ENCODE measurements at regions not wholly inside any gene's neighbourhood (a gene's known extent, or its start where the extent isn't known, plus 50 kb on each side); places are given as distances from the start of the nearest gene placed in this dataset.
"Not testable (repeated sequence)": the region's sequence is repeated elsewhere in the genome, so short reads cannot be mapped to it uniquely, and the experiment has no call there.

DNA sequence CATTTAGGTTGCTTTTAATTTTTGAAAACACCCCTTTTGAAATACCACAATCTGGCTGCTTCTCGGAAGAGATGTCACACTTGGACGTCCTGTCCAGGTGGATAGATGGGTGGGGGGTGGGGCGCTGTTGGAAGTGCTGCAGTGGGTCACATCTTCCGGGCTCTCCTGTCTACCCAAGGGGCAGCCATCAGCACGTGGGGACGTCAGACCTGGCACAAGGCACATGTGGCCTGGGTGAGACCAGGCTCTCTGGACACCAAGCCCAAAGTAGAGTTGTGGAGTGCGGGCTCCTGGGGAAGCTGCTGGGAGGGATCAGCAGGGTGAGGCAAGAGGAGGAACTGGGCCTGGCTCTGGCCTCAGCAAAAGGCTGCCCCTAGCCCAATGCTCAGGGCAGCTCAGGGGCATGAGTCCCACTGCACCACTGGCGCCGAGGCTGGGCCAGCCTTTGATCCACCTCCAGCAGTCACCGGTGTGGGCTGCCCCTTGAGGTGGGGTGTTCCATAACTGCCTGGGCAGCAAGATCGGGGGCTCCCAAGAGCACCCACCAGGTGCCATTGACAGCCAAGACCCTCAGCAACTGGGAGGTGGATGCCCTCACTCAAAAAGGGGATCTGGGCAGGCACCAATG is 68.6 kb upstream of the CCND1 start:
- no peak for DNase-seq (ENCODE audit: low read depth in 2 of 2)

DNA sequence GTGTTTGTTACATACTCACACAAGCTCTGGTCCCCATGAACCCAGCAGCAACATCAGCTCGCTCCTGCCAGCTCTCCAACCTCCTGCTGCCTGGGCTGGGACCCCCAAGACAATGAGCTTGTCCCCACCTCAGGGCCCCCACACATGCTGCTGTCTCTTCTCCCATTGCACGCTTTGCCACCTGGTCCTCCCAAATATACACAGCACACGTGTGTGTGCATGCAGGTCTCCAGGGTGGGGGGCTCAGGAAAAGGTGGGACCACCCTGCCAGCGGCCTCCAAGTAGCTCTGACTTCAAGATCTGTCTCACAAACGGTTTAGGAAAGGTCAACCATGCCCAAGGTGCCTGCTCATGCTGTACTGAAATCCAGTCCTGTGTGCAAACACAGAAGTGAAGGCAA is 68.1 kb upstream of the CCND1 start:
- DNase-seq (ENCODE audit: low read depth in 2 of 2) = no peak

DNA sequence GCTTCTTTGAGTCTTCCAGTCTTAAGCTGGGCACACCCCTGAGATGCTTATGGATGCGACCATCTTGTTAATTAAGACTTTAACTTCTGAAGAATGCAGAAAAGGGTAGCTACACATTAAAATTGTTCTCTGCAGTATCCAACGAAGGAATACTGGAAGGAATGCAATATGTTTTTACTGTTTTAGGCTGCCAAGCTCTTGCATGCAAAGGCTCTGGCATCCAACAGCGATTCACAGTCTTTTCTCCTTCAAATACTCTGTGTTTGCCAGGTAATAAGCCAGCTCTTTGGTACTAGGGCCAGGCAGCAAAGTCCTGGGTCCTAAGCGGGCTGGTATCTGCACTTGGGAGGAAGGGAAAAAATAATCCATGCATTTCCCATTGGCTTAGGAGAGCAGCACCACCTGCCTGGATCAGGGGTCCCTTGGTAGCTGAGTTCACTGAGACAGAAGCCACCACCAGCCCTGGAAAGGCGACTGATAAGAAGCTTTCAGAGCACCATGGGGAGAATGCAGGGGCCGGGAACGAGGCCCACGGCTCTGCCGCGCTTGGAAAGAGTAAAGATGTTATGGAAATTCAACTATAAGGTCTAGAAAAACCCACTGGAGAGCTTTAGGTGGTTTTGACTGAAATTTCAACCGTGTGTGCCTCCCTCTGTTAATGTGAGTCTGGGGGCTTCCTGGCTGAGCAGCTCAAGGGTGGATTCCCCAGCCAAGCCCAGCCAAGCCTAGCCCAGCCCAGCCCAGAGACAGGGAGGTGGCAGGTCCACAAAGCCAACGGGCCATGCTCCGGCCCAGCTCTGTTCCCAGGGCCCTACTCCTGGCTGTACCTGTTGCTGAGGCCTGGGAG is 67.0 kb upstream of the CCND1 start:
- DNase-seq (ENCODE audit: low read depth in 2 of 2) = no peak

DNA sequence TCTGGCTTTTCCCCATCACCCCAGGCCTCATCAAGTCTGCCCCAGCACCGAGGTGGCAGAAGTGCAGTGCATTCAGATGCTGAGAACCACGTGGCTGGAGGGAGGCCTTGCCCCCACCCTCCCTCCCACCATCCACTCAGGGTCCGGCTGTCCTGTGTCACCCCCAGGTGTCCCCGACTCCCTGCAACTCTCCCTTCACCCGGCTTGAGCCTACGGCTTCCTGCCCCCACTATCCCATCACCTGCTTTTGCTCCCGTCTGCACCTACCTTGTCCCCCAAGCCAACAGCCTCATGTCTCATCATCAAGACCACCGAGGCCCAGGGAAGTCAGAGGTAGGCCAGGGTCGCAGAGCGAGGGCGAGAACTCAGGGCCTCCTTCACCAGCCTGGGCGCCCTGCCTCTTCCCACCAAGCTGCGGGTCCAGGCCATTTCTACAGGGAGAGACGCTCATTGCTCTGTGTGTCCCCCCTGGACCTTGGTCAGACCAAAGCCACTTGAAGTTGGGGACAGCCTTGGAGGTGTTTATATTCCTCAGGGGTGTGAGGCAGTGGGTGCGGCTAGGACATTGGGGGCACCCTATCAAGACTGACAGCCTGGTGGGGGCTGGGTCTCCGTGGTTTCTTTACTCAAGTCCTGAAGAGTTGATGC is 66.2 kb upstream of the CCND1 start:
- DNase-seq (ENCODE audit: low read depth in 2 of 2) = no peak

DNA sequence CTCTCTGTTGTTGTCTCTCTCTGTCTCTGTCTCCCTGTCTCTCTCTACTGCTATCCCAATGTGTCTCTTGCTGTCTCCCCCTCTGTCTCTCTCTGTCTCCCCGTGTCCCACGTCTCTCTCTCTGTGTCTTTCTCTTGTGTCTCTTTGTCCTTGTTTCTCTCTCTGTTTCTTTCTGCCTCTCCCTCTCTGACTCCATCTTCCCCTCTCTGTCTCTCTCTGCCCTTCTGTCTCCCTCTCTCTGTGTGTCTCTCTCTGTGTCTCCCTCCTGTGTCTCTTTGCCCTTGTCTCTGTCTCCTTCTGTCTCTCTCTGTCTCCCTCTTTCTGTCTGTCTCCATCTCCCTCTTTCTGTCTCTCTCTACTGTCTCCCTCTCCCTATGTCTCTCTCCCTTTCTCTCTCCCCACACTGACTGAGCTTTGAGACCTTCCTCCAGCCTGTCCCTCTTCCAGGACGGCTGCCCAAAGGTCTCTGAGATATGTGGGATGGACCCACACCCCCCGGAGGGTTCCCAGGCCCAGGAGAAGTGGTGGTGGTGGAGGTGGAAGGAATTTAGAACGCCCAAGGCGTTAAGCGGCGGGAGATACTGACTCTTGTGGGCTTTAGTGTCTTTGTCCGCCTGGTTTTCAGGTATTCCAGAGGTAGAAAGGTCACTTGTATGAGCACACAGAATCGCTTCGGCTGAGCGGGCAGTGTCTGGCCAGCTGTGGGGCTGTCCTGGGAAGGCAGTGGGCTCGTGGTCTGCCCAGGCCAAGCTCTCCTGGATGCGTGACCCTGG is 65.5 kb upstream of the CCND1 start:
- no peak for DNase-seq (ENCODE audit: low read depth in 2 of 2)

DNA sequence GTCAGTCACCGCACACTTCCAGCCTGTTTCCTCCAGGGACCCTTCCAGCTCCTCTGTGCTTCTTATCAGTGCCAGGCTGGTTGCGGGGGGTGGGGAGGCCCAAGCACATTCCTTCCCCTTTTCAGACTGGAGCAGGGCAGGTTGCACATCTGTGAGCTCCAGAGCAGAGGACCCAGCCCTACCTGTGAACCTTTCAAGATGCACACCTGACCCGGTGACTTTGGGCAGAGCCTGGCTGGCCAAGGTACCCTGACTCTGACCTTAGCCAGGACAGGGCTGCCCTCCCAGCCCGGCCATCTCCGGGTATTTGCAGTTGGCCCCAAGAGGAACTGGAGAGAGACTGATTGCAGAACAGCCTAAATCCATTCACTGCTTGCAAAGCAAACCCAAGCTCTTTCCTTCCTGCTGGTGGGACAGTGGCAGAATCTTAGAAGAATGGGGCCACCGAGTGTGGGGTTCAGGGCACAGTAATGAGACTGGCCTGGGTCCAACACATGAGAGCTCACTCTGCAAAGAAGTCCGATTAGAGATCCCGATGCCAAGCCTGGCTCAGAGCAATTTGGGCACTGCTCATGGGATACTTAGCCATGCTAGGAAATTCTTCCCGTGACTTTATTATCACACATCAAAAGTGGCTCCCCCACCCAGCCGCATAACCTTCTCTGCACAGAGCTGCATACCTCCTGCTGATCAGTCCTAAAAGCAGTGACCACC is 64.7 kb upstream of the CCND1 start:
- DNase-seq (ENCODE audit: low read depth in 2 of 2) = no peak

DNA sequence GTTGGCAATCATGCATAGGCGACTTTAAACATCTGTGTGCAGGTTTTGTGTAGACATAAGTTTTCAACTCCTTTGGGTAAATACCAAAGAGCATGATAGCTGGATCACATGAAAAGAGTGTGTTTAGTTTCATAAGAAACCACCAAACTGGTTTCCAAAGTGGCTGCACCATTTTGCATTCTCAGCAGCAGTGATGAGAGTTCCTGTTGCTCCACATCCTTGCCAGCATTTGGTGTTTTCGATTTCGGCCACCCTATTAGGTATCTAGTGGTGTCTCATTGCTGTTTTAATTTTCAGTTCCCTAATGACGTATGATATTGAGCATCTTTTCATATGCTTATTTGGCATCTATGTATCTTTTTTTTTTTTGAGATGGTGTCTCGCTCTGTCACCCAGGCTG is 62.8 kb upstream of the CCND1 start:
- DNase-seq (ENCODE audit: low read depth in 2 of 2) = no peak

DNA sequence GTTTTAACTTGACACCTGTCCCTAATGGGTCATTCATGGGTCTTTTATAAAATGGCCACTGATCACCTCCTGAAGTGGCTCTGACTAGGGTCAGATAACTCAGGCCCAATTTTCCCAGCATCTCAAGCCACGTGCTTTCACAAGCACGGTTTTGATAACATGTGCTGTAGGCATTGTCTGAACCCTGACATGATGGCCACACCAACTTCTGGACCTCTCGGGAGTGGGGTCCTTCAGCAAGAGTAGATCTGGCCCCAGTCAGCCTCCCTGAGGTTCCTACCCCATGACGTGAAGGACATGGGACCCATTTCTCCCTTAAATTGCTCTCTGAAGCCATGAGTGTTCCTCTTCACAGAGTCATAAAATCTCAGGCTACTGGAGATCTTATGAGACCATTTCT is 60.4 kb upstream of the CCND1 start:
- DNase-seq (ENCODE audit: low read depth in 2 of 2) = no peak

DNA sequence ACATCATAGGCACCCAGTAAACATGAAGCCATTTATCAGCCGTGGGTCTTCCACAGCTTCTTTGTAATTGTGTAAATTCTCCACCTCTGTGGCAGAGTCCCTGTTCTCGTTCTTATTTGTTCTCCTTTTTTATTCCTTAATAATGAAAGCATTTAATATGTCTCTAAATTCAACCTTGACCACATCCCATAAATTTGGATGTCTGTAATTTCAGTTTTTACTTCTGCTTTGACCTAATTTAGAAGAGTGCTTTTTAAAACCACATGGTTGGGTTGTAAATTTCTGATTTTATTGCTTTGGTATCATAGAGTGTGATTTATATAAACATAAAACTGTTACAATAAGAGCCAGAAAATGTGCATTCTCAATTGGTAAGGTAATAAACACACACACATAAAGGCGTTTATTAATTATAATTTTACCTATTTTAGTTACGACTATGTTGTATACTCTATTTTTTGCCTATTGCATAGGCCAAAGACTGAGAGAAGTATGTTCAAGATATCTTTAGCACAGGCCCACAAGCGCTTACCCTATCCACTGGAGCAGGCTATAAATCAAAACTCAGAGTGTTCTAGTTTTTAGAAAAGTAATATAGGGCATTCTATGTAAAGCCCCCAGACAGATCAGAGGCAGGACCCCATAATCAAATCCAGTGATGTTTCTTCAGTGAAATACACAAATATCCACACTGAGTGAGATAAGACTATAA is 58.0 kb upstream of the CCND1 start:
- DNase-seq (ENCODE audit: low read depth in 2 of 2) = no peak

DNA sequence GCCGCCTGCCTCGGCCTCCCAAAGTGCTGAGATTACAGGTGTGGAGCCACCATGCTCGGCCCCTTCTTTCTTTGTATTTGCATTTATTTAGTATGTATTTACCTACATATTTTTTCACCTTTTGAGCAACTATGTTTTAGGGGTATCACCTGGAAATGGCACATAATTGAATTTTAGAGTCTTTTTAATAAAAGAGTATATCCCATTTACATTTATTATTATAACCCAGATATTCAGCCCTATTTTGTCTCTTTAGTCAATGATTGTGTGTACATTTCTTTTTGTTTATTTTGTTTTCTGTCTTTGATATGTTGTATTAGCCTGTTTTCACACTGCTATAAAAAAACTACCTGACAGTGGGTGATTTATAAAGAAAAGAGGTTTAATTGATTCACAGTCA is 56.8 kb upstream of the CCND1 start:
- no peak for DNase-seq (ENCODE audit: low read depth in 2 of 2)

DNA sequence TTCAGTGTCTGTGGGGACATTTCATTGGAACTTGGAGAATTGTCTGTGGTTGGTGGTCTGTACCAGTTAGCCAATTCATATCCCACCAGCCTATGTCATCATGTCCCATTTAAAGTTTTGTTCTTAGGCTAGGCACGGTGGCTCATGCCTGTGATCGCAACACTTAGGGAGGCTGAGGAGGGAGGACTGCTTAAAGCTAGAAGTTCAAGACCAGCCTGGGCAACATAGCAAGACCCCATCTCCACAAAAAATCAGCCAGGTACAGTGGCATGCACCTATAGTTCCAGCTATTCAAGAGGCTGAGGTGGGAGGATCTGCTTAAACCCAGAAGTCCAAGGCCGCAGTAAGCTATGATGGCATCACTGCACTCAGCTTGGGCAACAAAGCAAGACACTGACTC is 55.6 kb upstream of the CCND1 start:
- DNase-seq (ENCODE audit: low read depth in 2 of 2) = no peak

DNA sequence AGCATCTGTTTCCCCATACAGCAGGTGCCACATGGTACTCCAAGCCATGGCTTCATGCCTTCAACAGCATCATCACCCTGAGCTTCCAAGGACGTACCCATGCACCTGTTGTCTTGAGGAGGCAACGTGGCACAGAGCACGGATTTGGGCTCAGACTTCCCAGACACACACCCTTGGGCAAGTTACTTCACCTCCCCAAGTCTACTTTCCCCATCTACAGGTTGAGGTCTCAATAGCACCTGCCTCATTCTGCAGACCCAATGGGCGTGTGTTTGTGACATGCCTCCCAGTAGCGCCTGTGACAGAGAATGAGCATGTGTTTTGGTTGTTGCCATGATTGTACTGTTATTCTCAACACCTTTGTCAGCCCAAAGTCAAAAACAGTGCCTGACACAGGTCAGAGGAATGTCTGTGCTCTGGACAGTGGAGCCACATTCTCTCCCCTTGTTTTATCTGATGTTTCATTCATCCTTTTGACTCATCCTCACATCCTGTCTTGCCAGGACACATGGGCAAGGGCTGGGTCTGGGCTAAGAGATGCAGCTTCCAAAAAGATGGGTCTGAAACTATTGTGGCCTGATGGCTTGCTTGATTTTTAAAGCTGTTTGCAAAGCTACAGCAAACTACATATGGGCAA is 53.4 kb upstream of the CCND1 start:
- DNase-seq (ENCODE audit: low read depth in 2 of 2) = no peak

DNA sequence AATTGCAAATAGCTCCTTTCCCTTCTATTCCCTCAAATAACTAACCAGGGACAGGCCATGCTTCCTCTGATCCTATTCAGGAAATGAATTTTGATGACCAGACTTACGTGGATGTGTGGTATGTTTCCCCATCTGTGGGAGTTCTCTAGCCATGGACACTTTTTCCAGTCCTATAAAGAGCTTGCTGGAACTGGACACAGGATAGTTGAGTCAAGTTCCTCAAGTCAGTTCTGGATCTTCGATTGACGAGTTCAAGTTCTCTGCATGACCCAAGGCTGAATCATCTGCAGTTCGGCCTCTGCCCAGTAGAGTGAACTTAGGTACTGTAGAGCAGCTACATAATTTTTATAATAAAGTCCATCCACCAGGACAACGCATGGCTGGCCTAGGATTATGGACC is 52.7 kb upstream of the CCND1 start:
- DNase-seq (ENCODE audit: low read depth in 2 of 2) = no peak

DNA sequence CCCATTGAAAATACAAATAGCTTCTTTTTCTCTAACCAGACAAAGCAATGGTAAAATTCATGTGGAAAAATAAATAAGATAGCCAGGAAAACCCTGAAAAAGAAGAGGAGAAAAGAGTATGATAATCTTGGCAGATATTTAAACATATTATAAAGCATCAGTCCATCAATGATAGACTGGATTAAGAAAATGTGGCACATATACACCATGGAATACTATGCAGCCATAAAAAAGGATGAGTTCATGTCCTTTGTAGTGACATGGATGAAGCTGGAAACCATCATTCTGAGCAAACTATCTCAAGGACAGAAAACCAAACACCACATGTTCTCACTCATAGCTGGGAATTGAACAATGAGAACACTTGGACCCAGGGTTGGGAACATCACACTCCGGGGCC is 50.9 kb upstream of the CCND1 start:
- not testable (repeated sequence) for DNase-seq (ENCODE audit: low read depth in 2 of 2)

Data from stimulated activated CD8-positive, alpha-beta memory T cell treated with anti-CD3 and anti-CD28 coated beads, Interleukin-15, amount 100 ng/mL, for 4 hours (primary cell).